ENCODE measurements at regions not wholly inside any gene's neighbourhood (a gene's known extent, or its start where the extent isn't known, plus 50 kb on each side); places are given as distances from the start of the nearest gene placed in this dataset.

- Histone ChIP-seq H3K27me3 (no peaks in the 10 kb centered on the region), H3K4me1 (ENCODE audit: low read depth) (peaks cover 9% of the 10 kb centered on the region), H3K9me3 (ENCODE audit: low read depth) (no peaks in the 10 kb centered on the region), H3K4me3 (no peak overlapping the region), H3K27ac (no peak overlapping the region), H3K36me3 (no peaks in the 10 kb centered on the region)
- DNase-seq (ENCODE audit: low read depth in 1 of 2, low spot score in 1 of 2): no peak
- TF ChIP-seq, protein P1, sequence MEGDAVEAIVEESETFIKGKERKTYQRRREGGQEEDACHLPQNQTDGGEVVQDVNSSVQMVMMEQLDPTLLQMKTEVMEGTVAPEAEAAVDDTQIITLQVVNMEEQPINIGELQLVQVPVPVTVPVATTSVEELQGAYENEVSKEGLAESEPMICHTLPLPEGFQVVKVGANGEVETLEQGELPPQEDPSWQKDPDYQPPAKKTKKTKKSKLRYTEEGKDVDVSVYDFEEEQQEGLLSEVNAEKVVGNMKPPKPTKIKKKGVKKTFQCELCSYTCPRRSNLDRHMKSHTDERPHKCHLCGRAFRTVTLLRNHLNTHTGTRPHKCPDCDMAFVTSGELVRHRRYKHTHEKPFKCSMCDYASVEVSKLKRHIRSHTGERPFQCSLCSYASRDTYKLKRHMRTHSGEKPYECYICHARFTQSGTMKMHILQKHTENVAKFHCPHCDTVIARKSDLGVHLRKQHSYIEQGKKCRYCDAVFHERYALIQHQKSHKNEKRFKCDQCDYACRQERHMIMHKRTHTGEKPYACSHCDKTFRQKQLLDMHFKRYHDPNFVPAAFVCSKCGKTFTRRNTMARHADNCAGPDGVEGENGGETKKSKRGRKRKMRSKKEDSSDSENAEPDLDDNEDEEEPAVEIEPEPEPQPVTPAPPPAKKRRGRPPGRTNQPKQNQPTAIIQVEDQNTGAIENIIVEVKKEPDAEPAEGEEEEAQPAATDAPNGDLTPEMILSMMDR (IDR thresholded peaks at IDR 0.05; ENCODE audit: low read depth, low read length): no peak
These were observed 76.4 kb upstream of the ZMIZ1 start for GRCh38 chr10:78992333-78992732.

DNA sequence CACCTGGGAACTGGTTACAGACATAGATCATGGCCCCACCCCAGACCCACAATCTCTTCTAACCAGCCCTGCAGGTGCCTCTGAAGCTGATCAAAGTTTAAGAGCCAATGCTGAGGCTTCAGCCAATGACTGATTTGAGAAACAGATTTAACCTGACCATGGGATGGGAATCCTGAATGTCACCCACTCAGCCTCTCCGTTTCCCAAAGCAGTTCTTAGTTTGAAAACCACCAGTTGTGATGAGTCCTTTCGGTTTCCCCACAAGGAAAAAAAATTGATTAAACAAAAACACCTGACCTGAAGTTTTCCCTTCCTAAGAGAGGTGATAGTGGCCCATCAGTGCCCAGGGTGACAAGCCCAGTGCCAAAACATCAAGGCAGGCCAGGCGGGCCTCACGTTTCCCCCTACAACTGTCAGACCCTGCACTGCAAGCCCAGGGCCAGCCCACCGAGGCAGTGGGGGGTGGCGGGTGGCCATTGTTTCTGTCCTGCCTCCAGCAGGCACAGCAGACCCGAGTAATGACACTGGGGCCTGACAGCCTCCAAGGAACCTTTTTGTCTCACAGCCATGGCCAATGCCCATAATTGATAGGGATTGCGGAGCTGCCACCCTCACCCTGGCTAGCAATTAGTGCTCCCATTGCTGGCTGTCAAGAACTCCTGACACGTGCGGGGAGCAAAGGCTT is 75.4 kb upstream of the ZMIZ1 start:
- no peaks in the 10 kb centered on the region for H3K27me3 ChIP-seq
- H3K36me3 ChIP-seq: no peaks in the 10 kb centered on the region
- H3K9me3 ChIP-seq (ENCODE audit: low read depth): no peaks in the 10 kb centered on the region
- TF ChIP-seq, protein P1 (IDR thresholded peaks at IDR 0.05; ENCODE audit: low read depth, low read length): no peak
- no peak for DNase-seq (ENCODE audit: low read depth in 1 of 2, low spot score in 1 of 2)
- no peak overlapping the region for H3K4me3 ChIP-seq
- peaks cover 8% of the 10 kb centered on the region for H3K4me1 ChIP-seq (ENCODE audit: low read depth)
- no peak overlapping the region for H3K27ac ChIP-seq

DNA sequence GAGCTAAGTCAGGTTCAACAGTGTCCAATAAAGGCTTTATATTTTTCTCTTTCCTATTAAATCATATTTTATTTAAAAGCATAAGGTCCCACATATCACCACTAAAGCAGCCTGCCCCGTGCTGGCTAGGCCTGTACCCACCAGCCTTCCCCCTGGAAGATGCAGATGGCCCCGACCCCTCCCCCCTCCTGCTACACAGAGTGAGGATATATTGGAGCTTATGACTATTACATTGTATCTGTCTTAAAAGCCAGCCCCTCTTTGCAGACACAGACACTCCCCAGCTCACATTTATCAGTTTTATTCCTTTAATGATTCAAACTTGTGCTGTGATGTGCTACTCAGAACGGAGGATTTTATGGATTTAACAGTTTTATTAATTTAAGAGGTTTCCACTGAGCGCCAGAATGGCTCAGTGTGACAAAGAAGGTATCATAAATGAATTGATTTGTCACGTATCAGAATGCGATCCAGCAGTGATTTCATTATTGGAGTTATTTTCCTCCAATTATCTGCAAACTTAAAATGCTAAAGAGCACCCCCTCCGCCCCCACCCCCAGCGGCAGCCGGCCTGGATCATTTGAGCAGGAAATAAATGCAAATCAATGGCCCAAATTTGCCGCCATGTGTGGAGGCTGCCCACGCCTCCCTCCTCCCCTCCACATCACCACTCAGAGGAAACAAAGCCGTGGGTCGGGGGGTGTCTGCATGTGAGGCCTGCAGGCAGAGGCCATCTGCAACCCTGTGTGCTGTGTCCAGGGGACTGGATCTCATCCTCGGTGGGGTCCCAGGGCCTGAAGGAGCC is 72.6 kb upstream of the ZMIZ1 start:
- no peaks in the 10 kb centered on the region for H3K4me1 ChIP-seq (ENCODE audit: low read depth)
- H3K36me3 ChIP-seq: no peaks in the 10 kb centered on the region
- no peak overlapping the region for H3K27ac ChIP-seq
- no peaks in the 10 kb centered on the region for H3K27me3 ChIP-seq
- TF ChIP-seq, protein P1 (IDR thresholded peaks at IDR 0.05; ENCODE audit: low read depth, low read length): no peak
- DNase-seq (ENCODE audit: low read depth in 1 of 2, low spot score in 1 of 2): no peak
- no peak overlapping the region for H3K4me3 ChIP-seq
- H3K9me3 ChIP-seq (ENCODE audit: low read depth): no peaks in the 10 kb centered on the region

- TF ChIP-seq, protein P1 (IDR thresholded peaks at IDR 0.05; ENCODE audit: low read depth, low read length): no peak
- Histone ChIP-seq H3K27ac (no peak overlapping the region), H3K4me1 (ENCODE audit: low read depth) (no peaks in the 10 kb centered on the region), H3K4me3 (no peak overlapping the region), H3K36me3 (no peaks in the 10 kb centered on the region), H3K27me3 (no peaks in the 10 kb centered on the region), H3K9me3 (ENCODE audit: low read depth) (no peaks in the 10 kb centered on the region)
- no peak for DNase-seq (ENCODE audit: low read depth in 1 of 2, low spot score in 1 of 2)
These were observed 72.0 kb upstream of the ZMIZ1 start for GRCh38 chr10:78996792-78997129.

- Histone ChIP-seq H3K9me3 (ENCODE audit: low read depth) (no peaks in the 10 kb centered on the region), H3K27me3 (no peaks in the 10 kb centered on the region), H3K27ac (no peak overlapping the region), H3K4me1 (ENCODE audit: low read depth) (no peaks in the 10 kb centered on the region), H3K4me3 (no peak overlapping the region), H3K36me3 (no peaks in the 10 kb centered on the region)
- TF ChIP-seq, protein P1 (IDR thresholded peaks at IDR 0.05; ENCODE audit: low read depth, low read length): no peak
- peak in 1 of 2 donors; percentile 35 for DNase-seq (ENCODE audit: low read depth in 1 of 2, low spot score in 1 of 2)
These were observed 70.8 kb upstream of the ZMIZ1 start for GRCh38 chr10:78997635-78998618.

All from cardiac muscle cell (in vitro differentiated cells and primary cell).